ENCODE measurements at regions not wholly inside any gene's neighbourhood (a gene's known extent, or its start where the extent isn't known, plus 50 kb on each side); places are given as distances from the start of the nearest gene placed in this dataset.

DNA sequence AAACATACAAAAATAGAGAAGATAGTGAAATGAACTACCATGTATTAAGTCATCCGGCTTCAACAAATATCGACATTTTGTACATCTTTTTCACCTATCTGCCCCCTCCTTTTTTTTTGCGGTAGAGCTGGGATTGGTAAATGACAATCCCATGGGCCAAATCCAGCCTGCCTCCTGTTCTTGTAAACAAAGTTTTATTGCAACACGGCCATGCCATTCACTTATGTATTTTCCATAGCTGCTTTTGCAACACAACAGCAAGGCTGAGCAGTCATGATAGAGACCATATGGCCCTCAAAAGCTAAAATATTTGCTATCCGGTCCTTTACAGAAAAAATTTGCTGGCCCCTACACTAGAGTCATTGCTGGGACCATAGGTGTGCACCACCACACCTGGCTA is 58.1 kb upstream of the PLEKHG3 start:
- TF ChIP-seq, protein P1, sequence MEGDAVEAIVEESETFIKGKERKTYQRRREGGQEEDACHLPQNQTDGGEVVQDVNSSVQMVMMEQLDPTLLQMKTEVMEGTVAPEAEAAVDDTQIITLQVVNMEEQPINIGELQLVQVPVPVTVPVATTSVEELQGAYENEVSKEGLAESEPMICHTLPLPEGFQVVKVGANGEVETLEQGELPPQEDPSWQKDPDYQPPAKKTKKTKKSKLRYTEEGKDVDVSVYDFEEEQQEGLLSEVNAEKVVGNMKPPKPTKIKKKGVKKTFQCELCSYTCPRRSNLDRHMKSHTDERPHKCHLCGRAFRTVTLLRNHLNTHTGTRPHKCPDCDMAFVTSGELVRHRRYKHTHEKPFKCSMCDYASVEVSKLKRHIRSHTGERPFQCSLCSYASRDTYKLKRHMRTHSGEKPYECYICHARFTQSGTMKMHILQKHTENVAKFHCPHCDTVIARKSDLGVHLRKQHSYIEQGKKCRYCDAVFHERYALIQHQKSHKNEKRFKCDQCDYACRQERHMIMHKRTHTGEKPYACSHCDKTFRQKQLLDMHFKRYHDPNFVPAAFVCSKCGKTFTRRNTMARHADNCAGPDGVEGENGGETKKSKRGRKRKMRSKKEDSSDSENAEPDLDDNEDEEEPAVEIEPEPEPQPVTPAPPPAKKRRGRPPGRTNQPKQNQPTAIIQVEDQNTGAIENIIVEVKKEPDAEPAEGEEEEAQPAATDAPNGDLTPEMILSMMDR (IDR thresholded peaks at IDR 0.05; ENCODE audit: insufficient read depth, low read depth, low read length, missing control alignments): no peak
- DNase-seq (ENCODE audit: low read depth): no peak
- H3K4me3 ChIP-seq (ENCODE audit: low read depth, low read length): no peak overlapping the region

DNA sequence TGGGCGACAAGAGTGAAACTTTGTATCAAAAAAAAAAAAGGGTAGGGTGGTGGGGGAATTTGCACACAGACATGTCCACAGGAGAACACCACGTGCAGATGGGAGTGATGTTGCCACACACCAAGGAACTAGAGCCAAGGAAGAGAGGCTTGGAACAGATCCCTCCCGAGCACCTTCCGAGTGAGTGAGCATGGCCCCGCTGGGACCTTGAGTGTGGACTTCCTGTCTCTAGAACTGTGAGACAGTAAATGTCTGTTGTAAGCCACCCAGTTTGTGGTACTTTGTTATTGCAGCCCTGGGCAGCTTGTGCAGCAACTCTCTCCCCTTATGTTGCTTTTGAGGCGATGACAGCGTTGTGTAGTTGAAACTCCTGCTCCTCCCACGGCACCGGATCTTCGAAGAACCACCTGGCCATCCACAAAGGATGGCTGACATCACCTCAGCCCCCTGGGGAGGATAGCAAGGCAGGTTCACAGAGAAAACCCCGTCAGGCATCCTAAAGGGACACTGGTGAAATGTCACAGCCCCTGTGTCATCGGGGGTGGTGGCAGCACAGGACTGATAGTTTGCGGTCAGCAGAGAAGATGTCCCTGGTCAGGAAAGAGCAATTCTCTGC is 54.7 kb upstream of the PLEKHG3 start:
- no peak for DNase-seq (ENCODE audit: low read depth)
- TF ChIP-seq, protein P1 (IDR thresholded peaks at IDR 0.05; ENCODE audit: insufficient read depth, low read depth, low read length, missing control alignments): no peak
- no peak overlapping the region for H3K4me3 ChIP-seq (ENCODE audit: low read depth, low read length)

DNA sequence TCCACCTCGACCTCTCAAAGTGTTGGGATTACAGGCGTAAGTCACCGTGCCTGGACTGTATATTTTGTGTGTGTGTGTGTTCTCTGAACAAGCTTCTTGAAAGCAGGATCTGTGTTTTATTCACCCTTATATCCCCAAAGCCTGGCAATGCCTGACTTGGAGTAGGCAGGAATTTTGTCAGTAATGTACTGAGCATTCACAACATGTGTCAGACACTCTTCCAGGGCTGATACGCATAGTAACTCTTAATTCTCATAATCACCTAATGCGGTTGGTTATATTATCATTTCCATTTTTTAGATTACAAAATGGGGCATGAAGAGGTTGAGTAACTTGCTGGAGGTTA is 50.4 kb upstream of the PLEKHG3 start:
- no peak for DNase-seq (ENCODE audit: low read depth)
- H3K4me3 ChIP-seq (ENCODE audit: low read depth, low read length): no peak overlapping the region
- TF ChIP-seq, protein P1 (IDR thresholded peaks at IDR 0.05; ENCODE audit: insufficient read depth, low read depth, low read length, missing control alignments): no peak

DNA sequence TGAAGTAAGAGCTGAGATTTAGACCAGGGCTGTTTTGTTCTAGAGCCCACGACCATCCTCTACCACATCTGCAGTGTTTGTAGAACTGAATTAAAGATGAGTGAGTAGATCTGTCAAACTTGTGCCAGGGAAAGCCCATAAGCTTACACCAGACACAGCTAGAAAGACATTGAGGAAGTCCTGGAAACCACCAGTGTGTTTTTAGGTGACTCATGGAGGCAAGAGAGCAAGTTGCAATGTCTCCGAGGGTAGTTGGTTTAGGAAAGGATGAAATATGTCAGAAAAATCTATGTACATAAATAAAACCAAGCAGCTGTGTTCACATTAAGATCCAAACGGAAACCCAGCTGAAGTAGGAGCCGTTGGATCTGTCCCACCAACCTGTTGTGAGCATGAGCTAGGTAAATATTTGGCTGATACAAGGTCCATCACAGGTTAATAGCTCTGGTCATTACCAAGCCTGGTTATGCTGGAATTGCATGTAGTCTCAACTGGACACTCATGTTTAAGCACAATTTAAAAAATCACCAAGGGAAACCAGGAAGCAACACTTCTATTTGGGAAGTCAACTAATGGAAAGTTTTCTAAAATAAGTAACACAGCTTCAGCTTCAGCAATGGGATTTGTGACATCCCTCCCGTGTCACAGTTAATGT is 49.9 kb upstream of the PLEKHG3 start:
- TF ChIP-seq, protein P1 (IDR thresholded peaks at IDR 0.05; ENCODE audit: insufficient read depth, low read depth, low read length, missing control alignments): no peak
- peak; percentile 44 for DNase-seq (ENCODE audit: low read depth)
- H3K4me3 ChIP-seq (ENCODE audit: low read depth, low read length): no peak overlapping the region
